HepG2 (cell line): ENCODE measurements at regions not wholly inside any gene's neighbourhood (a gene's known extent, or its start where the extent isn't known, plus 50 kb on each side); places are given as distances from the start of the nearest gene placed in this dataset.

Source experiments
- ASH2L ChIP-seq: fragments of 300-600, 200-600 bp; sonication (generic); IDR thresholded peaks from 2 replicates; pipeline ENCODE4 v1.7.0; 2017; ENCODE audit warnings: low read depth, mild to moderate bottlenecking, moderate library complexity, mixed read lengths, low read length; ENCODE audit not compliant: insufficient read length
- ATAD3A ChIP-seq: sonication (generic); formaldehyde crosslinking; IDR thresholded peaks from 2 replicates; pipeline ENCODE4 v1.4.0; 2020; ENCODE audit warnings: missing genetic modification reagents
- ATM ChIP-seq: fragments of 450-650 bp; IDR thresholded peaks from 2 replicates; pipeline ENCODE4 v1.7.1; 2017; ENCODE audit warnings: mild to moderate bottlenecking, borderline replicate concordance
- FOXA1 ChIP-seq, 2 experiments: fragments of 450-650 bp in 1 of 2; sonication (generic) in 1 of 2; formaldehyde crosslinking in 1 of 2; IDR thresholded peaks; 2 replicates each; pipeline versions ENCODE4 v1.4.0 to v1.6.1; 2016 to 2020; ENCODE audit warnings: missing genetic modification reagents in 1 of 2
- GATA4 ChIP-seq: sonication (generic); IDR thresholded peaks from 2 replicates; pipeline ENCODE4 v1.6.1; 2016; ENCODE audit warnings: antibody characterized with exemption, low read depth, borderline replicate concordance
- HBP1 ChIP-seq: IDR thresholded peaks from 2 replicates; pipeline ENCODE4 v1.6.1; 2016; ENCODE audit warnings: low read depth, control low read depth
- HOXD1 ChIP-seq: sonication (generic); formaldehyde crosslinking; IDR thresholded peaks from 2 replicates; pipeline ENCODE4 v1.5.0; 2020; ENCODE audit warnings: missing genetic modification reagents
- KAT2B ChIP-seq: fragments of 150-350 bp; IDR thresholded peaks from 2 replicates; pipeline ENCODE4 v1.6.1; 2014; ENCODE audit warnings: low read depth, low read length, borderline replicate concordance
- MAFG ChIP-seq: sonication (generic); formaldehyde crosslinking; IDR thresholded peaks from 2 replicates; pipeline ENCODE4 v1.5.1; 2020; ENCODE audit warnings: mild to moderate bottlenecking, missing genetic modification reagents
- MED1 ChIP-seq: sonication (generic); formaldehyde crosslinking; IDR thresholded peaks from 2 replicates; pipeline ENCODE4 v1.4.0; 2020; ENCODE audit warnings: missing genetic modification reagents
- MLLT10 ChIP-seq: sonication (generic); formaldehyde crosslinking; IDR thresholded peaks from 2 replicates; pipeline ENCODE4 v1.4.0; 2020; ENCODE audit warnings: missing genetic modification reagents
- NAIF1 ChIP-seq: sonication (generic); formaldehyde crosslinking; IDR thresholded peaks from 2 replicates; pipeline ENCODE4 v1.5.0; 2020; ENCODE audit warnings: mild to moderate bottlenecking, missing genetic modification reagents, borderline replicate concordance
- NR1H2 ChIP-seq: sonication (generic); formaldehyde crosslinking; IDR thresholded peaks from 2 replicates; pipeline ENCODE4 v1.8.1; 2022; ENCODE audit warnings: low read depth, missing genetic modification reagents, borderline replicate concordance
- PCBP1 ChIP-seq: fragments of 200-400 bp; formaldehyde crosslinking; IDR thresholded peaks from 2 replicates; pipeline ENCODE4 v1.6.1; 2017; ENCODE audit warnings: mild to moderate bottlenecking, low read depth, low read length, borderline replicate concordance
- SALL2 ChIP-seq: sonication (generic); formaldehyde crosslinking; IDR thresholded peaks from 2 replicates; pipeline ENCODE4 v1.8.1; 2023; ENCODE audit warnings: mild to moderate bottlenecking, missing genetic modification reagents, inconsistent platforms
- SAP130 ChIP-seq: IDR thresholded peaks from 2 replicates; pipeline ENCODE4 v1.6.1; 2016; ENCODE audit warnings: low read depth
- THYN1 ChIP-seq: sonication (generic); formaldehyde crosslinking; IDR thresholded peaks from 2 replicates; pipeline ENCODE4 v1.8.1; 2023; ENCODE audit warnings: low read depth, mild to moderate bottlenecking, moderate library complexity, missing genetic modification reagents, borderline replicate concordance
- YEATS4 ChIP-seq: sonication (generic); formaldehyde crosslinking; IDR thresholded peaks from 2 replicates; pipeline ENCODE4 v1.4.0; 2020; ENCODE audit warnings: missing genetic modification reagents, borderline replicate concordance
- ZFP41 ChIP-seq: sonication (generic); formaldehyde crosslinking; IDR thresholded peaks from 2 replicates; pipeline ENCODE4 v1.4.0; 2020; ENCODE audit warnings: mild to moderate bottlenecking, missing genetic modification reagents, borderline replicate concordance
- ZFP82 ChIP-seq: sonication (generic); formaldehyde crosslinking; IDR thresholded peaks from 2 replicates; pipeline ENCODE4 v1.5.1; 2020; ENCODE audit warnings: mild to moderate bottlenecking, missing genetic modification reagents, borderline replicate concordance
- ZNF180 ChIP-seq: sonication (generic); formaldehyde crosslinking; IDR thresholded peaks from 2 replicates; pipeline ENCODE4 v1.4.0; 2020; ENCODE audit warnings: low read depth, missing genetic modification reagents, borderline replicate concordance
- ZNF260 ChIP-seq: sonication (generic); formaldehyde crosslinking; IDR thresholded peaks from 2 replicates; pipeline ENCODE4 v1.4.0; 2020; ENCODE audit warnings: missing genetic modification reagents, low read depth, mild to moderate bottlenecking, borderline replicate concordance
- ZNF296 ChIP-seq: sonication (generic); formaldehyde crosslinking; conservative IDR thresholded peaks from 2 replicates; pipeline ENCODE4 v1.5.0; 2020; ENCODE audit warnings: mild to moderate bottlenecking, missing genetic modification reagents
- ZNF335 ChIP-seq: sonication (generic); formaldehyde crosslinking; IDR thresholded peaks from 2 replicates; pipeline ENCODE4 v1.4.0; 2020; ENCODE audit warnings: missing genetic modification reagents
- ZNF567 ChIP-seq: sonication (generic); formaldehyde crosslinking; IDR thresholded peaks from 2 replicates; pipeline ENCODE4 v1.8.1; 2023; ENCODE audit warnings: mild to moderate bottlenecking, missing genetic modification reagents, borderline replicate concordance
- ZNF570 ChIP-seq: sonication (generic); formaldehyde crosslinking; IDR thresholded peaks from 2 replicates; pipeline ENCODE4 v1.4.0; 2020; ENCODE audit warnings: mild to moderate bottlenecking, missing genetic modification reagents, borderline replicate concordance
- ZNF598 ChIP-seq: sonication (generic); formaldehyde crosslinking; IDR thresholded peaks from 2 replicates; pipeline ENCODE4 v1.5.1; 2020; ENCODE audit warnings: mild to moderate bottlenecking, missing genetic modification reagents, borderline replicate concordance
- ZNF607 ChIP-seq: sonication (generic); formaldehyde crosslinking; IDR thresholded peaks from 2 replicates; pipeline ENCODE4 v1.5.1; 2020; ENCODE audit warnings: missing genetic modification reagents, mild to moderate bottlenecking, borderline replicate concordance
- ZNF839 ChIP-seq: sonication (generic); formaldehyde crosslinking; IDR thresholded peaks from 2 replicates; pipeline ENCODE4 v1.4.0; 2020; ENCODE audit warnings: missing genetic modification reagents, mild to moderate bottlenecking, borderline replicate concordance
- TF ChIP-seq, protein P1 (sequence below): sonication (generic); formaldehyde crosslinking; IDR thresholded peaks from 2 replicates; pipeline ENCODE4 v1.8.1; 2023; ENCODE audit warnings: mild to moderate bottlenecking, inconsistent platforms, moderate library complexity, missing genetic modification reagents, borderline replicate concordance

- TF ChIP-seq, protein P1, sequence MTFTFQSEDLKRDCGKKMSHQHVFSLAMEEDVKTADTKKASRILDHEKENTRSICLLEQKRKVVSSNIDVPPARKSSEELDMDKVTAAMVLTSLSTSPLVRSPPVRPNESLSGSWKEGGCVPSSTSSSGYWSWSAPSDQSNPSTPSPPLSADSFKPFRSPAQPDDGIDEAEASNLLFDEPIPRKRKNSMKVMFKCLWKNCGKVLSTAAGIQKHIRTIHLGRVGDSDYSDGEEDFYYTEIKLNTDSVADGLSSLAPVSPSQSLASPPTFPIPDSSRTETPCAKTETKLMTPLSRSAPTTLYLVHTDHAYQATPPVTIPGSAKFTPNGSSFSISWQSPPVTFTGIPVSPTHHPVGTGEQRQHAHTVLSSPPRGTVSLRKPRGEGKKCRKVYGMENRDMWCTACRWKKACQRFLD (CRISPR knock-in tag), result no peak
- no peak for TF ChIP-seq ZNF839 (CRISPR knock-in tag)
- no peak for TF ChIP-seq ZNF598 (CRISPR knock-in tag)
- no peak for TF ChIP-seq HOXD1
- no peak for TF ChIP-seq YEATS4 (CRISPR knock-in tag)
- no peak for TF ChIP-seq NAIF1 (CRISPR knock-in tag)
- no peak for TF ChIP-seq ZNF335 (CRISPR knock-in tag)
- no peak for TF ChIP-seq ZNF607 (CRISPR knock-in tag)
- TF ChIP-seq ZNF260 (CRISPR knock-in tag), result no peak
- TF ChIP-seq ATAD3A (CRISPR knock-in tag), result no peak
- TF ChIP-seq KAT2B, result no peak
- no peak for TF ChIP-seq NR1H2 (CRISPR knock-in tag)
- TF ChIP-seq MED1 (CRISPR knock-in tag), result no peak
- no peak for TF ChIP-seq SAP130
- no peak for TF ChIP-seq ZFP82 (CRISPR knock-in tag)
- TF ChIP-seq MLLT10 (CRISPR knock-in tag), result no peak
- TF ChIP-seq ZNF567 (CRISPR knock-in tag), result no peak
- TF ChIP-seq ATM, result no peak
- no peak for TF ChIP-seq FOXA1 (IDR thresholded peaks at IDR 0.05)
- peak; percentile 60 for TF ChIP-seq FOXA1 (CRISPR knock-in tag; IDR thresholded peaks at IDR 0.05)
- no peak for TF ChIP-seq GATA4
- TF ChIP-seq THYN1, result no peak
- TF ChIP-seq MAFG (CRISPR knock-in tag), result no peak
- TF ChIP-seq ZNF570, result no peak
- TF ChIP-seq ZNF296 (CRISPR knock-in tag), result no peak
- TF ChIP-seq HBP1 (CRISPR knock-in tag), result no peak
- TF ChIP-seq PCBP1, result no peak
- TF ChIP-seq ZFP41 (CRISPR knock-in tag), result no peak
- no peak for TF ChIP-seq ASH2L
- no peak for TF ChIP-seq ZNF180 (CRISPR knock-in tag)
- no peak for TF ChIP-seq SALL2
These were observed 117.4 kb upstream of the ZC4H2 start (continued) for GRCh38 chrX:65093658-65094057.
